Ishikawa (cell line): ENCODE measurements at regions not wholly inside any gene's neighbourhood (a gene's known extent, or its start where the extent isn't known, plus 50 kb on each side); places are given as distances from the start of the nearest gene placed in this dataset.

Experiments
- CEBPB ChIP-seq: IDR thresholded peaks from 2 replicates; pipeline ENCODE4 v1.6.1; 2012
- CREB1 ChIP-seq: IDR thresholded peaks from 2 replicates; pipeline ENCODE4 v1.6.1; 2012; ENCODE audit warnings: low read depth
- EGR1 ChIP-seq: IDR thresholded peaks from 2 replicates; pipeline ENCODE4 v1.6.1; 2012
- EP300 ChIP-seq: IDR thresholded peaks from 2 replicates; pipeline ENCODE4 v1.6.1; 2012; ENCODE audit warnings: borderline replicate concordance
- FOXM1 ChIP-seq: IDR thresholded peaks from 2 replicates; pipeline ENCODE4 v1.6.1; 2012; ENCODE audit warnings: low read depth, borderline replicate concordance
- MAX ChIP-seq: IDR thresholded peaks from 2 replicates; pipeline ENCODE4 v1.6.1; 2012
- REST ChIP-seq: IDR thresholded peaks from 2 replicates; pipeline ENCODE4 v1.6.1; 2012; ENCODE audit warnings: low read depth, mild to moderate bottlenecking
- TAF1 ChIP-seq: IDR thresholded peaks from 2 replicates; pipeline ENCODE4 v1.6.1; 2012; ENCODE audit warnings: low read depth, mild to moderate bottlenecking
- TCF12 ChIP-seq: IDR thresholded peaks from 2 replicates; pipeline ENCODE4 v1.6.1; 2012; ENCODE audit warnings: low read depth
- USF1 ChIP-seq: IDR thresholded peaks from 2 replicates; pipeline ENCODE4 v1.6.1; 2012
- YY1 ChIP-seq: IDR thresholded peaks from 2 replicates; pipeline ENCODE4 v1.6.1; 2012; ENCODE audit warnings: low read depth
- ZBTB7A ChIP-seq: IDR thresholded peaks from 2 replicates; pipeline ENCODE4 v1.6.1; 2012; ENCODE audit warnings: low read depth

- TF ChIP-seq TAF1 = no peak
- TF ChIP-seq FOXM1 = no peak
- no peak for TF ChIP-seq TCF12
- TF ChIP-seq MAX = no peak
- no peak for TF ChIP-seq EP300
- no peak for TF ChIP-seq CEBPB
- no peak for TF ChIP-seq REST
- TF ChIP-seq USF1 = no peak
- TF ChIP-seq YY1 = no peak
- TF ChIP-seq ZBTB7A = no peak
- TF ChIP-seq EGR1 = no peak
- TF ChIP-seq CREB1 = no peak
Observed at GRCh38 chr13:59203855-59204254, 959.9 kb downstream of the DIAPH3 start.
